Stimulated activated CD4-positive, alpha-beta T cell treated with anti-CD3 and anti-CD28 coated beads, Interleukin-2, amount 100 ng/mL, for 4 hours (primary cell): ENCODE measurements at regions not wholly inside any gene's neighbourhood (a gene's known extent, or its start where the extent isn't known, plus 50 kb on each side); places are given as distances from the start of the nearest gene placed in this dataset.

Experiments used
- DNase-seq: peaks from one replicate; pipeline ENCODE4 v3.0.0-alpha.2; 2020; ENCODE audit warnings: low read depth

DNA sequence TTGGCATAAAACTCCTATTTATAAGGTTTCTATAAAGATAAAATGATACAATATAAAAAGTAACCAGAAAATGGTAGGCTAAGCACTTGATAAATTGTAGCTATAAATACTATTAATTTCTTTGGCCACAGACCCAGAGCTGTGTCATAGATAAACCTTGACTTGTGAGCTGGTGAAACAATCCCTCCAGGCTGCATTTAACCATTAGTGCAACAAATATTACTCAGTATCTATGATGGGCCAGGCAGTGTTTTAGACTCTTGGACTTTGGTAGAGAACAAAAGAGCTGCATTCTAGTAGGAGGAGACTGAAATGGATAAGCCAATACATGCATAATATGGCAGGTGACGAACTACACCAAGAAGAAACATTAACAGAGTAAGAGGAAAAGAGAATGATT lies 178.1 kb downstream of the BTG1 start:
- no peak for DNase-seq

DNA sequence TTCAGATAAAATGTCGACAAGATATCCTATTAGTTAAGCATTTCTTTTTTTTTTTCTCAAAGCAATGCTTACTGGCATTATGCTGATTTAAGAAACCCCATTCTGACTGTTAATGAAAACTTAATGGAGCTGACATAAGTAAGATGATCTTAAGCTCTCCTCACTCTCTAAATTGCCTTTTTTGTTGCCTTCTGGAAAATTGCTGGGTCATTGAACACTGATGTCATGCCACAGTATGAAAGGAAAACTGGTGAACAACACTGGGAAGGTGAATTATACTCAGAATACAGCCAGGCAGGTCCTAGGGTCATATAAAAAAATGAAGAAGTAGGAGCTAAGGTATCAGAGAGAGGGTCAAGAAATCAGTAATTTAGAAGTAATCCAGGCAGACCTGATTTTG lies 179.9 kb downstream of the BTG1 start:
- DNase-seq, result no peak

DNA sequence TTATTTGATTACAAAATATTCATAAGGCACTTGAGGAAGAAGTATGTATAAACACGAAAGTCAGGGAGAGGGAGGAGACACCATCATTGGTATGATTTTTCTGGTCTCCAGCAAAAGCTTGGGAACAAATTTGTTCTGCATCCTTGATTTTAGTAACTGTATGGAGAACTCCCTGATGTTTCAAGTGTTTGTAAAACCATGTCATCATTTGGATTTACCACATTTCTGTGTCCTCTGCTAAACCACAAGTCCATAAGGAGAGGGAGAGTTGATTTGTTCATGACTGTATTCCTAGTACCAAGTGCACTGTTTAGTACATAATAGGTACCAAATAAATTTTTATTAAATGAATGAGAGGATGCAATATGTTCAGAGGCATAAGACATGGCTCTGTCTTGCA lies 181.1 kb downstream of the BTG1 start:
- no peak for DNase-seq

DNA sequence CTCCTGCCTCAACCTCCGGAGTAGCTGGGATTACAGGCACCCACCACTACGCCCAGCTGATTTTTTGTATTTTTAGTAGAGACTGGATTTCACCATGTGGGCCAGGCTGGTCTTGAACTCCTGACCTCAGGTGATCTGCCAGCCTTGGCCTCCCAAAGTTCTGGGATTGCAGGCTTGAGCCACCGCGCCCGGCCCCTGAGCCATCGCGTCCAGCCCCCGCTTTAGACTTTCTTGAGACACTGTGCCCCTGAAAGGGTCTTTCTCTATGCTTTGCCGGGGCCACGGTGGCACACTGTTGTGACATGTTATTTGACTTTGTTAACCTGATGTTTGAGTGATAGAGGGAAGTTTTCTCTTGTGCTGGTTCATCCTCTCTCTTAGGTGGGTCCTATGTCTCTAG lies 186.4 kb downstream of the BTG1 start:
- DNase-seq, result no peak

DNA sequence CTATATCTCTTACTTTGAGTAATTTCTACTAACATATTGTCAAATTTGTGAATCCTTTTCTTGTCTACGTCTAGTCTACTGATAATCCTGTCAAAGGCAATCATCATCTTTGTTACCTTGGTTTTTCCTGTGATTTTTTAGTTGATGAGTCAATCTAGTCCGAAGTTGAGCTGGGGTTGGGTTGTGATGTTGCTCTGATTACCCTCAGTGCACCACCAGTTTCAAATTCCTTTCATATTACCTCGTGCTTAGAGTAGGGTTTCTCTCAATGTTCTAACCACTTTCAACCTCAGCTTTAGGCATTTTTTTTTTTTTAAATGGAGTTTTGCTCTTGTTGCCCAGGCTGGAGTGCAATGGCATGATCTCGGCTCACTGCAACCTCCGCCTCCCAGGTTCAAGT lies 186.8 kb downstream of the BTG1 start:
- DNase-seq, result no peak

DNA sequence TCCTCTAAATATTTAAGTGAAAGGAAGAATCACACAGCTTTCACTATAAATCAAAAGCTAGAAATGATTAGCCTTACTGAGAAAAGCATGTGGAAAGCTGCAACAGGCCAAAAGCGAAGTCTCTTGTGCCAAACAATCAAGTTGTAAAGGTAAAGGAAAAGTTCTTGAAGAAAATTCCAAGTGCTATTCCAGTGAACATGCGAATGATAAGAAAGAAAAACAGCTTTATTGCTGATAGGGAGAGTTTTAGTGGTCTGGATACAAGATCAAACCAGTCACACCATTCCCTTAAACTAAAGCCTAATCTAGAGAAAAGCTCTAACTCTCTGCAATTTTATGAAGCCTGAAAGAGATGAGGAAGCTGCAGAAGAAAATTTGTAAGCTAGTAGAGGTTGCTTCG lies 190.9 kb downstream of the BTG1 start:
- no peak for DNase-seq

DNA sequence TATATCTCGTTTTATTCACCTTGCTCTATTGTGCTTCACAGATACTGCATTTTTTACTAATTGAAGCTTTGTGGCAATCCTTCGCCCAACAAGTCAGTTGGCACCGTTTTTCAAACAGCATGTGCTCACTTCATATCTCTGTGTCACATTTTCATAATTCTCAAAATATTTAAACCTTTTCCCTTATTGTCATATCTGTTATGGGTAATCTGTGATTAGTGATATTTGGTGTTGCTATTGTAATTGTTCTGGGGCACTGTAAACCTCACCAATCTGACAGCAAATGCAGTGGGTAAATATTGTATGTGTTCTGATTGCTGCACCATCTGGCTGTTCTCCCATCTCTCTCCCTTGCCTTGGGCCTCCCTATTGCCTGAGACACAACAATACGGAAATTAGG lies 191.3 kb downstream of the BTG1 start:
- DNase-seq, result no peak

DNA sequence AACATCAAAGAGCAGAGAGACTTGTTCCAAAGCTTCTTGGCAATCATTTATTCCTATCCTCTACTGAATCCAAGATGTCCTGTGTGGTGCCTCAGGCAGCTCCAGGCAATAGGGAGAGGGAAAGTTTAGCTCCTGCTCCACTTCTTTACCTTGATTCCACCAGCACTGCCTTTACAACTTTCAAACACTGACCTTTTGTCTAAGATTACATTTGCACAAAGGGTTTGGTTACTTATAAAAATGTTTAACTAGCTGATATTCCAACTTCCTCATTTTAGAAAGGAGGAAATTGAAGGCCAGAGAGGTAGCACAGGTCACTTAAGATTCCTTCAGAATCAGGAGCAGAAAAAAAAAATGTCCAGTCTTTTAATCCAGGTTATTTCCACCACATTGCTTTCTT lies 192.7 kb downstream of the BTG1 start:
- DNase-seq, result no peak

DNA sequence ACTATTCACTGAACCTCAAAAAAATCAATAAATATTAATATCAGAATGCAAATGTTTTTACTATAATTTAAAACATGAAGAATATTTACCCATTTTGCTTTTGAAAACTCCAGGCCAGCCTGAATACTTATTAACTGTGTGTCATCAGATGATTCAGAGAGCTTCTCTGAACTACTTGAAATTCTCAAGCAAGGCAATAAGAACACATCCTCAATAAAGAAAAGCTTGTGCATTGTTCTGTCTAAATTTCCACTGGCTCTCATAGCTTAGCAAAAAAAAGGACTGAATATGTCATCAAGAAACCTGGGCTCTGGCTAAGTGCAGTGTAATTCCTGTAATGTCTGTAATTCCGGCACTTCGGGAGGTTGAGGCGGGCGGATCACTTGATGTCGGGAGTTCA lies 194.1 kb downstream of the BTG1 start:
- DNase-seq, result no peak

DNA sequence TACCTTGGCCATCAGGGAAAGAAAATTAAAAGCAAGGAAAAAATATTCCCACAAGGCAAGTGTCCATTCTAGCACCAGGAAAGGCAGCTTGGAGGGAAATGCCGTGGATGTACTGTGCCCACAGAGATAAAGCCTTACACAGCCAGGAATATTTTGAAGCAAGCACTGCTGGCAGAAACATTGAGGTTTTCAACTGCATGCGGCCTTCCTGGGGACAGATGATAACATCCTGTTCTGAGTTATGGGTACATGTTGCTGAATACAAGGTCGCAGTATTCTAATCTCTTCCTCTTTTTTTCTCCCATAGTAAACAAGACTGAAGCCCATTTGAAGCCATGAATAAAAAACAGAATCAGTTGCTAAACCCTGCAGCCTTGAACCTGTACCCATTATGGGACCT lies 197.1 kb downstream of the BTG1 start:
- no peak for DNase-seq

DNA sequence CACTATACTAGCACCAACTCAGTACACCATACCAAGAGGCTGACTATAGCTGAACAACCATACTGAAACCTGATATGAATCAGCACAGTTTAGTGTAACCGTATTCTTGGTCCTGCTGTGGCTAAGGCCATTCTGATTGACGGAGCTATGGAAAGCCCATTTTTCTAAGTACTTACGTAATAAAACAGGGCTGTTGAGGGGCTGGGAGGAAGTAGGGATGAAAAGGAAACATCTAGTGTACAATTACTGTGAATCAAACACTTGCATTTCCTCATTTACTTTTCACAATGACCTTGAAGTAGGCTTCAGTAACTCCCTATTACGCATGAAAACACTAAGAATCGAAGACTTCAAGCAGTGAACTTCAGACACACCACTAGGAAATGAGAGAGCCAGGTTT lies 198.2 kb downstream of the BTG1 start:
- no peak for DNase-seq

DNA sequence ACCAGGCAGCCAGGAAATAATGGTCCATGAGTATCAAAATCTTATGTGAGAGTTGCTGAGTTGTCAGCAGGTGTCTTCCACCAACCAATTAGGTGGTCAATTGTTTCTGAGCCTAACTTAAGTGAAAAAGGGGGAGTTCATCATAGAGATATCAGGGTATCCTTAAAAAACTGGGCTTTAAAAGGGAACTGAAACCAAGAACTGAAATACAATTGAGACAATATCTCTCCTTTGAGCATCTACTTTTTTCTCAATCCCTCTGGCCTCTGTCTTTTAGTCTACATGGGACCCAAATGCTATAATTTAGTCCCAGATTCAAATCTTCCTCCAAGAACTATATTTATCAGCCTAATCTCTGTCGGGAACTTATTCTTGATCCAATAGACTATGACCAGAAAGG lies 201.0 kb downstream of the BTG1 start:
- no peak for DNase-seq

DNA sequence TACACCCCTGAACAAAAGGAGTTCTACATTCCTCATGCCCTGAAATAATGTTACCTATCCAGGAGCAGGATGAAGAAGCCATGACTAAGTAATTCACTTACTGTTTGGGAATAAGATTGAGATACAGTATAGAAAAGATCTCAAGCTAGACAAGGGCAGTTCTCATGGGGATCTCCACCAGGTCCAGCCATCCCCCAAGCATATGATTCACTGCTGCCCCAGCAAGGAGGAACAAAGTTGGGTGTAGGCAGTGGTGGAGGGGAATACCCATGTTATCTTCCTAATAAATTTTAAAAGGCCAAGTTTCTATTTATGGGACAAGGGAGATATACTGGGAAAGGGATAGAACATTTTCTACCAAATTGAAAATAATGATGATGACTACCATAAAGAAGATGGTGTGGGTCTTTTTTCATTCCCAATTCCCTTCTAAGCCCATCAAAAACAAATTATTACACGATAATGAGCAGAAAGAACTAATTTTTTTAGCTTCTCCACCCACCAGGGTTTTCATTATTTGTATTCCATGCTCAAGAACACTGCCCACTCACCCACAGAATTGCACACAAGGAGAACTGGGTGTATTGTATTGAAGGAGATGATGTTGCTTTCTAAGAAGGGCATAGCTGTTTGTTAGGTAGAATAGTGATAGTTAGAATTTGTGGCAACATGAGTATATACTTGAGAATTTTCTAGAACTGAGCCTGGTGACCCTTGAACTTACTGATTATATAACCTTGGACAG lies 204.6 kb downstream of the BTG1 start:
- no peak for DNase-seq

DNA sequence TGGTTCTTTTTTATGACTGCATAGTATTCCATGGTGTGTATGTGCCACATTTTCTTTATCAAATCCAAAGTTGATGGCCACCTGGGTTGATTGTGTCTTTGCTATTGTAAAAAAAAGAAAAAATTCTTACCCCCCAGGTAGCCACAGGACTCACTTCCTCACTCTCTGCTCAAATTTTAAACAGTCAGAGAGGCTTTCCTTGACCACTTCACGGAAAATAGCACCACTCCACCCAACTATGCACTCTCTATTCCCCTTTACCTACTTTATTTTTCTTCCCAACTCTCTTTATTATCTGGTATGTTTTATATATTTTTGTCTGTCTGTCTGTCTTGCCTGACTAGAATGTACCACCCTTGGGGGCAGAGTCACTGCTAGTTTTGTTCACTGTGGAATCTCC lies 205.3 kb downstream of the BTG1 start:
- DNase-seq, result no peak

DNA sequence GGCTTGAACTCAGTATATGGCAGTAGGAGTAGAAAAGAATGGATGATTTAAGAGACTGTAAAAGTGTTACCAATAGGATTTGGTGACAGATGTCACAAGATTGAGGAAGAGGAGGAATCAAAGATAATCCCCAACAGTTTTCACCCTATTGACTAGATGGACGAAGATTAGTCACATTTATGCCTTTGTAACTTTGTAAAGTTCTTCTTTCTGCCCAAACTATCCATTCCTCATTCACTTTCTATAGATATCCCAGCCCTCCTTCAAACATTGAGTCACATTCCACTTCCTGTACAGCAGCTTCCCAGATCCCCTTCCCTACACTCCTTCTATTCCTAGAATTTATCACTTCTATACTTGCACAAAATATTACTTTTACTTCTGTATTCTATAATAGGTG lies 207.9 kb downstream of the BTG1 start:
- DNase-seq, result no peak

DNA sequence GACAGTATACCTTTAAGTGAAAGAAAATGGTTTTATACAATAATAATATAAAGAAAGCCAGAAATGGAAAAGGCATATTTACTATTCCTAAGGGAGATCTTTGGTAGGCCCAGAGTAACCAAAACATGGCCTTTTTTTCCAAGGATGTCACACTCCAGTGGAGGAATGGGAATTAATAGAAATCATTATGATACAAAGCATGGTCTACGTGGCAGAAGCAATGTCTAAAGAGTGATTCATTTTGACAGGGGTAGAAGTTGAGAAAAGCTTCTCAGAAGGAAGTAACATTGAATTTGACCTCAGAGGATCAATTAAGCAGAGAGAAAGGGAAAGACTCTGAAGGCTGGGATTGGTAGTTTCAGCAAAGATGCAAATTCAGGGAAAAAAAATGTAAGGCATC lies 208.6 kb downstream of the BTG1 start:
- no peak for DNase-seq

DNA sequence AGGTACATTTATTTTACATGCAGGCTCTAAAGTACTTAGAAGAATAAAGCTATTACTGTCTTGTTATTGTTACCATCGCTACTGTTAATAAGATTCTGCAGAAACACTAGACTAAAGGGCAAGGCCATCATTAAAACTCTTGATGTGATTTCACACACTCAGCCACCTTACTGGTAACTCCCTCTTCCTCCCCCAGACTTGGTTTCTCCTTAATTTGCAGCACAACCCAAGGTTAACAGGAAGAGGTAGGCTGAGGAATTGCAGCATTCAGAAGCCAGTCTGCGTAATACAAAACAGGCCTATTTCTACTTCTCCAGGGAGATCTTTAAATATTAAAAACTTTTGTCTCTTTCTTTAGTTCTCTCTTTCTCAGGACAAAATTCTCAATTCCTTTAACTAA lies 210.3 kb downstream of the BTG1 start:
- no peak for DNase-seq

DNA sequence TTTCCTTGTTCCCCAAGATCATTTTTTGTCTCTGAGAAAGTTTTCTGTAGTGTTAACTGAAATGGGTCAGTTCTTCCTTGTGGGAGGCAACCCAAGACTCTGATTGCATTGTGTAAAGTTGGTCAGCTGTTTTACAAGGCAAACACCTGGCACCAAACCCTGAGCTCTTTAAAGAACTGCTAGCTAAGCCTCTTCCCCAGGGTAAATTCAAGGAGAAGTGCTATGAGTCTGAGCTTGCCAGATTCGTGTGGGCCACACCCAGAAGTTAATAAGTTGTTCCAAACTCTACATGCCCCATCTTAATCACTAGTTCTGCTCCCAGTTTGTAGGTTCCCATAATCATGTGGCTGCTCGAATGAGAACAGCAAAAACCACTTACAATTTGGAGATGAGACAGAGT lies 214.5 kb downstream of the BTG1 start:
- no peak for DNase-seq

DNA sequence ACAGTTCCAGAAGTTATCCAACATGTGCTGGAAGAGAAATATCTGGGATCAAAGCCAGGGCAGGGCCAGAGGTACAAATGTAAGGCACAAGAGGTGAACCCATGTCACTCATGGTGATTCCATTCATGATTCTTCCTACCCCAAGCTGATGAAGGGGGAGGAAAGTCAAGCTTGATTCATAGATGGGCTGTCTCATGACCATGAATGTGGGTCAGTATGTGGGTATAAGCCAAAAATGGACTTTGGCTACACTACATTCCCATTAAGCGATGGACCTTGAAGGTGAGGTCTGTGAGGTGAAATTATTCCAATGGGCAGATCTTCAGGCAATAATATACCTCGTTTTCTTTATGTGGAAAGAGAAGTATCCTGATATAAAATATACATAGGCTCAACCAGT lies 217.1 kb downstream of the BTG1 start:
- DNase-seq, result no peak

DNA sequence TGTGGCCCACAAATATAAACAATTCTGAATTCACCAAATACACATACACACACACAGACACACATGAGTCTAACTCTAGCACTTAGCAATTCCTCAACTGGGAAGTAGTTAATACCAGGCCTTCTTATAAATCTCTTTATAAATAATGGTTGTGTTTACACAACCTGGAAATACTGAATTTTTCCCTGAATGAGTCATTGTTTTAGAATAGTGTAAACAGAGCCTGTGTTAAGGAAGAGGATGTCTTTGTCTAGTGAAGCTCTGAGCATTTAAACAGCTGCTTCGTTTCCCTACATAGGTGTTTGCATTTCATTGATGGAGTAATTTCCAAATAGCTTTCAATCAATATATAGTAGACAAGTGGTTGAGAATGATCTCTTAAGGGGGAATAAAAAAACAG lies 218.8 kb downstream of the BTG1 start:
- no peak for DNase-seq

DNA sequence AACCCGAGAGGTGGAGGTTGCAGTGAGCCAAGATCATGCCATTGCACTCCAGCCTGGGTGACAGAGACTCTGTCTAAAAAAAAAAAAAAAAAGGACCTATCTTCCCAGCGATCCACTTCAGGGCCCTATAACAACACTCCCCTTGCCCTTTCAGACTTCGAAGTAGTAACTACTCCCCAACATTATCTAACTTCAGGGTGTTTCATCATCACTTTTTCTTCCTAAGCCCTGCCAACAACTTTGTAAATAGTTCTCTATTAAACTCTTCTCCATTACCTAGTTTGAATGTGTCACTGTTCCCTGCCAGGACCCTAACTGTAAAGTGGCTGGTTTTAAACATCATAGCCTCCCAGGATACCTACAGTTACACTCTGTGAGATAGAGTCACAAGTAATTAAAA lies 220.8 kb downstream of the BTG1 start:
- DNase-seq, result no peak

DNA sequence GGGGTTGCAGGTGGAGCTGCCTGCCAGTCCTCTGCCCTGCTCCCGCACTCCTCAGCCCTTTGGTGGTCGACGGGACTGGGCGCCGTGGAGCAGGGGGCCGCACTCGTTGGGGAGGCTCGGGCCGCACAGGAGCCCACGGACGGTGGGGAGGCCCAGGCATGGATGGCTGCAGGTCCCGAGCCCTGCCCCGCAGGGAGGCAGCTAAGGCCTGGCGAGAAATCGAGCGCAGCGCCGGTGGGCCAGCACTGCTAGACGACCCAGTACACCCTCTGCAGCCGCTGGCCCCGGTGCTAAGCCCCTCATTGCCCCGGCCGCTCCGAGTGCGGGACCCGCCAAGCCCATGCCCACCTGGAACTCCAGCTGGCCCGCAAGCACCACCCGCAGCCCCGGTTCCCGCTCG lies 221.8 kb downstream of the BTG1 start:
- DNase-seq, result no peak

DNA sequence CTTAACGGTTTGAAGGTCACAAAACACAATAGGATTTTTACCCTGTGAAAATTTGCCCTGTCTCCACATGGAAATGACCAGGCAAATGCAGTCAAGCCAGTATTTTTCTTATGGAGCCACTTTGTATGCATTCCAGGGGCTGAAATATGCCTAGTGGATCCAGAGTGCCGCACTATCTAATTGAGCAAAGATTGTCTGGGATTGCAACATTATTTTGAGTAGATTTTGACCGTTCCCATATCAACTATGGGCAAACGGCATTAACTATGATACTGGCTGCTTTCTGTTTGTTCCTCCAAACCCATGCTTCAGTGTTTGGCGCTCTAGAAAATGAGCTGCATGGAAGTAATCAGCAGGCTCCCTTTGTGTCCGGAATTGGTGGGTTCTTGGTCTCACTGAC lies 223.0 kb downstream of the BTG1 start:
- DNase-seq, result no peak

DNA sequence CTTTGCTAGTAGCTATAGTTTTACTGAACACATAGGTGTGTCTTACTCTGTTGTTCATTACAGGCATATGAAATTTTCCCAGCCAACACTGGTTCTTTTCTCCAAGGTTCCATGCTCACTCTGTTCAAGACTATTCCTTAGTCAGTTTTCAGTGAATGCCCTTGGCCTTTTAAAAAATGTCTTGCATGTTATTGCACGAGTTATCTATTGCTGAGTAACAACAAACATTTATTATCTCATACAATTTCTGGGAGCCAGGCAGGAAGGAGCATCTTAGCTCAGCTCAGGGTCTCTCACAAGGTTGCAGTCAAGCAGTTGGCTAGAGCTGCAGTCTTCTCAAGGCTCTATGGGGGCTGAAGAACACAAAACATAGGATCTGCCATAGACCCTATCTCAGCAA lies 223.5 kb downstream of the BTG1 start:
- DNase-seq, result no peak

DNA sequence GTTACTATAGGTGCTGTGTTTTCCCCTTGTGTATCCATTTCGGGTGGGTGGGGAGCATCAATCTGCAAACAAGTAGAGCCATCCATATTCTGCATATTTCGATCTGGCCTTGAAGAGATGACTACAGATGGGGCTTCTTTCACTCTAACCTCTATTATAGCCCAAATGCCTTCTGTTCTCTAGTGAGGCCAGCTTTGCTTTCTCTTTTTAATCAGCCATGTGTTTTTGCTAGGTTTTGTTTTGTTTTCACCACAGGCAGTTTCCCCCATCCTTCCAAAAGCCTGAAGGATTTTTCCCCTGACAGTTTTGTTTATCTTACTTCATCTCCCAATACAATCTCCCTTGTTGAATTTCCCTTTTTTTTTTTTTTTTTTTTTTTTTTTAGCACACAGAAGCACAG lies 224.1 kb downstream of the BTG1 start:
- no peak for DNase-seq
